OCI-LY7 (cell line): ENCODE measurements at regions not wholly inside any gene's neighbourhood (a gene's known extent, or its start where the extent isn't known, plus 50 kb on each side); places are given as distances from the start of the nearest gene placed in this dataset.
"Not testable (repeated sequence)": the region's sequence is repeated elsewhere in the genome, so short reads cannot be mapped to it uniquely, and the experiment has no call there.

Source experiments
- BruUV-seq: library from RNA; stranded (reverse); fragments of 400-500 nt; replicated peaks from 2 replicates; lab custom pipeline; 2021; lab: Mats Ljungman, UMichigan
- CTCF ChIA-PET: fragments of 300-600 bp; sonication (Branson Sonifier 250); formaldehyde crosslinking; loops from one replicate; lab custom pipeline; 2022; ENCODE audit warnings: antibody characterized with exemption; ENCODE audit not compliant: unreplicated experiment; lab: Charles Lee
- POLR2A ChIA-PET: fragments of 300-600 bp; sonication (Branson Sonifier 250); formaldehyde crosslinking; loops from one replicate; lab custom pipeline; 2022; ENCODE audit warnings: antibody characterized with exemption; lab: Charles Lee
- DNase-seq: peaks from one replicate; pipeline ENCODE4 v3.0.0-alpha.2; 2015; ENCODE audit warnings: low spot score
- H2AFZ ChIP-seq: fragments of 200-600 bp; sonication (generic), shearing (Covaris generic); 2 replicates; pipeline ENCODE4 v1.6.1; 2014; ENCODE audit warnings: mild to moderate bottlenecking, antibody characterized with exemption, low read length, moderate library complexity
- H3K27ac ChIP-seq: fragments of 200-600 bp; sonication (generic); 2 replicates; pipeline ENCODE4 v1.5.1; 2014; ENCODE audit warnings: mixed run types, low read depth, mild to moderate bottlenecking, moderate library complexity, low read length, inconsistent platforms; ENCODE audit not compliant: poor library complexity, severe bottlenecking
- H3K36me3 ChIP-seq: fragments of 200-600 bp; sonication (generic); 2 replicates; pipeline ENCODE4 v1.6.1; 2014; ENCODE audit warnings: mild to moderate bottlenecking, antibody characterized with exemption, low read length, moderate library complexity, mixed read lengths; ENCODE audit not compliant: insufficient read depth
- H3K4me1 ChIP-seq: fragments of 200-600 bp; sonication (generic); 2 replicates; pipeline ENCODE4 v1.5.1; 2014; ENCODE audit warnings: mild to moderate bottlenecking, low read length; ENCODE audit not compliant: insufficient read depth, poor library complexity, severe bottlenecking
- H3K4me2 ChIP-seq: fragments of 200-600 bp; sonication (generic); 2 replicates; pipeline ENCODE4 v1.6.1; 2014; ENCODE audit warnings: mild to moderate bottlenecking, low read length
- H3K4me3 ChIP-seq: fragments of 200-600 bp; sonication (generic); 2 replicates; pipeline ENCODE4 v1.5.1; 2014; ENCODE audit warnings: mild to moderate bottlenecking, low read depth, low read length; ENCODE audit not compliant: poor library complexity, severe bottlenecking
- H3K79me2 ChIP-seq: fragments of 200-600 bp; sonication (generic); 2 replicates; pipeline ENCODE4 v1.6.1; 2016; ENCODE audit warnings: low read depth, mild to moderate bottlenecking, low read length, moderate library complexity, mixed read lengths; ENCODE audit not compliant: insufficient read depth
- H3K9me2 ChIP-seq: fragments of 200-600 bp; sonication (generic); 2 replicates; pipeline ENCODE4 v1.6.1; 2016; ENCODE audit warnings: mild to moderate bottlenecking, low read length, mixed read lengths; ENCODE audit not compliant: insufficient read depth
- H3K9me3 ChIP-seq: fragments of 200-600 bp; sonication (generic); 2 replicates; pipeline ENCODE4 v1.6.1; 2014; ENCODE audit warnings: mild to moderate bottlenecking, mixed run types, low read length, mixed read lengths
- H4K20me1 ChIP-seq: fragments of 200-600 bp; sonication (generic); 2 replicates; pipeline ENCODE4 v1.6.1; 2014; ENCODE audit warnings: mild to moderate bottlenecking, antibody characterized with exemption, low read length, moderate library complexity, mixed read lengths; ENCODE audit not compliant: insufficient read depth
- CTCF ChIP-seq: fragments of 200-600 bp; sonication (generic); conservative IDR thresholded peaks from 2 replicates; pipeline ENCODE4 v1.5.1; 2014; ENCODE audit warnings: mild to moderate bottlenecking, antibody characterized with exemption, low read length, moderate library complexity, mixed read lengths
- EZH2phosphoT487 ChIP-seq: fragments of 200-600 bp; sonication (generic); IDR thresholded peaks from 2 replicates; pipeline ENCODE4 v1.6.1; 2018; ENCODE audit warnings: low read depth, borderline replicate concordance, mild to moderate bottlenecking, mixed run types, antibody characterized with exemption, low read length, moderate library complexity, mixed read lengths
- intact Hi-C: fragments of 100-400 bp; cut with micrococcal nuclease; formaldehyde crosslinking; loops from one replicate; pipeline ENCODE4 v1.10.0; 2022; ENCODE audit not compliant: unreplicated experiment

GRCh38 chr10:45111509-45111908 lies 110.8 kb downstream of the ZNF22 start:
- ChIA-PET CTCF (no interaction called here), POLR2A (no interaction called here)
- H3K4me2 ChIP-seq: no peak overlapping the region
- no peaks in the 10 kb centered on the region for H3K4me1 ChIP-seq
- BruUV-seq: no TSS peak
- no peak overlapping the region for H3K4me3 ChIP-seq
- intact Hi-C loops: no loop called here
- no peaks in the 10 kb centered on the region for H3K79me2 ChIP-seq
- TF ChIP-seq EZH2phosphoT487 (no peak), CTCF (no peak)
- no peaks in the 10 kb centered on the region for H3K9me3 ChIP-seq
- H3K9me2 ChIP-seq: no peaks in the 10 kb centered on the region
- no peaks in the 10 kb centered on the region for H4K20me1 ChIP-seq
- no peaks in the 10 kb centered on the region for H3K36me3 ChIP-seq
- no peak for DNase-seq
- no peak overlapping the region for H2AFZ ChIP-seq
- H3K27ac ChIP-seq: no peak overlapping the region

- H3K9me3 ChIP-seq, H3K9me2 ChIP-seq, H3K4me3 ChIP-seq, DNase-seq, H3K4me1 ChIP-seq, intact Hi-C loops, BruUV-seq, H2AFZ ChIP-seq, H4K20me1 ChIP-seq, H3K4me2 ChIP-seq, H3K27ac ChIP-seq, H3K79me2 ChIP-seq, CTCF ChIA-PET, H3K36me3 ChIP-seq: not testable (repeated sequence)
- POLR2A ChIA-PET: interaction anchor here (0.8 kb wide), 1 partner anchor 14 kb away, joined by 3 read pairs; no protein-coding TSS in a partner anchor
Measured at GRCh38 chr10:45117940-45118339, 117.2 kb downstream of the ZNF22 start.

DNA sequence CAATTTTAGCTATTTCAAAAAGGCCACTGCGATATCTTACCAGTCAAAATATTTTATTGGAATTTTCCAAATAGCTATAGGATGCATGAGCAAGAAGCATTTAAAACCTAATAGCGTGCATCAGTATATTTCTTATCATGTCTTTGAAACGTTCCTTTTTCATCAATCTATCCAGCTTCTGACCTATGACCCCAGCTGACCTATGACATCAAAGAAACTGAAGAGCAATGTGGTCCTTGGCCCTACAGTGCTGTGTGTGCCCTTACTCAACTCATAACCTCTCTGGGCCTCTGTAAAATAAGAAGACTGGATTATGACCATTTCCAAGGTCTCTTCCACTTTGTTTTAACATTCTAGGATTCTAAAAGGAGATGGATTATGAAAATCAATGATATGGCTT lies 118.2 kb downstream of the ZNF22 start:
- no peaks in the 10 kb centered on the region for H3K9me3 ChIP-seq
- H2AFZ ChIP-seq: no peak overlapping the region
- H3K27ac ChIP-seq: no peak overlapping the region
- DNase-seq: no peak
- ChIA-PET POLR2A (interaction anchor here (0.7 kb wide), 1 partner anchor 13 kb away, joined by 3 read pairs; no protein-coding TSS in a partner anchor), CTCF (no interaction called here)
- no peak for TF ChIP-seq CTCF
- no peak for TF ChIP-seq EZH2phosphoT487
- no peaks in the 10 kb centered on the region for H3K9me2 ChIP-seq
- no peaks in the 10 kb centered on the region for H3K4me1 ChIP-seq
- no peaks in the 10 kb centered on the region for H3K79me2 ChIP-seq
- no peak overlapping the region for H3K4me2 ChIP-seq
- H4K20me1 ChIP-seq: no peaks in the 10 kb centered on the region
- intact Hi-C loops: no loop called here
- no peak overlapping the region for H3K4me3 ChIP-seq
- BruUV-seq: no TSS peak
- no peaks in the 10 kb centered on the region for H3K36me3 ChIP-seq

DNA sequence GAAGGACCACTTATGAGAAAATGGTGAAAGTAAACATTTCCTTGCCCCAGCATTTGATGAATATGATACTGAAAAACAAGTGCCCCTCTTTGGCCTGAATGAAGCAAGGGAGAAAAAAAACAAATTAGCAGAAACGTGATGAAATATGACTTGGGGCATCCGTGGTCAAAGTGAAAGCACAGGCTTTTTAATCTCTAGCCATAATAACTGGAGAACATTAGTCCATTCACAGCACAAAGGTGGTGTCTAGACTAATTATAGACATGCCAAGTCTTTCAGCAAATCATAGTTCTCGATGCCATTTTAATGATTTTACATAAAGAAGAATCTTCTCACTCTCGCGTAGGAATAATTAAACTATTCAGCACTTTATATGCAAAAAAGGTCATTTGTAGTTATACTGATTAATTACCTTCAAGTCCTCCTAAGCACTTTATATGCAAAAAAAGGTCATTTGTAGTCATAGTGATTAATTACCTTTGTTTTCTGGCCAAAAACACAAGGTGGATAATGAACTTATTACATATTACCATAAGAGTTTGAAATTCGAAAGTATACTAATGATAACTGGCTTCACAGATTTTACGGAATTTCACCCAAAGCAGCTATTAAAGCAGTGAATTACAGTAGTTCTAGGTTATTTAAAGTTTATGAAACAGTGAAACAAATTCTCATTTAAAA lies 121.6 kb downstream of the ZNF22 start:
- H3K79me2 ChIP-seq, H4K20me1 ChIP-seq, DNase-seq, intact Hi-C loops, H3K4me3 ChIP-seq, H2AFZ ChIP-seq, H3K9me2 ChIP-seq, BruUV-seq, H3K27ac ChIP-seq, H3K4me2 ChIP-seq, CTCF ChIA-PET, H3K4me1 ChIP-seq, H3K36me3 ChIP-seq, H3K9me3 ChIP-seq: not testable (repeated sequence)
- POLR2A ChIA-PET: interaction anchor here (0.6 kb wide), 1 partner anchor 110 kb away, joined by 4 read pairs; no protein-coding TSS in a partner anchor
